NT2/D1 (cell line): ENCODE measurements at regions not wholly inside any gene's neighbourhood (a gene's known extent, or its start where the extent isn't known, plus 50 kb on each side); places are given as distances from the start of the nearest gene placed in this dataset.

Source experiments
- SUZ12 ChIP-seq: IDR thresholded peaks from 2 replicates; pipeline ENCODE4 v1.6.1; 2011; ENCODE audit not compliant: insufficient read length, insufficient read depth; ENCODE audit errors: extremely low read depth
- YY1 ChIP-seq: IDR thresholded peaks from 2 replicates; pipeline ENCODE4 v1.6.1; 2011; ENCODE audit not compliant: insufficient read length, insufficient read depth
- ZNF274 ChIP-seq: IDR thresholded peaks from 2 replicates; pipeline ENCODE4 v1.6.1; 2011; ENCODE audit warnings: mild to moderate bottlenecking, low read depth, low read length

DNA sequence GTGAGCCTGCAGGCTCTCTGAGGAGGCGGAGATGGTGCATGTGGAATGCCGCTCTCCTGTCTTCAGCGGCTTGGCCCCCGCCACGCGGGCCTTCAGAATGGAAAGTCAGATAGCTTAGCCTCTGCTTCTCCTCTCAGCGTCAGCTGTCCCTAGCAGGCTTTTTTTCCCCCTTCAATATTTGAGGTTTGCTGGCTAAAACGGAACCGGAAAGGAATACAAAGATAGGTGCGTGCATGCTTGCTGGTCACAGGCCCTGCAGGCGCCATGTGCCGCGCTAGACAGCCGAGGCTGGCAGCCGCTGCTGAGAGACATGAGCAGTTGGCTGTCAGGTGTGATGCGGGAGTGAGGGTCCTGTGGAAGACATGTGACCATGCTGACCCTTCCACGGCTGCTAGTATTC is 161.2 kb upstream of the COBL start:
- TF ChIP-seq YY1, result no peak
- TF ChIP-seq ZNF274, result no peak
- no peak for TF ChIP-seq SUZ12
